Activated naive CD4-positive, alpha-beta T cell treated with Interleukin-2 at 50 U/mL for 16 hours (primary cell): ENCODE measurements at regions not wholly inside any gene's neighbourhood (a gene's known extent, or its start where the extent isn't known, plus 50 kb on each side); places are given as distances from the start of the nearest gene placed in this dataset.
"Not testable (repeated sequence)": the region's sequence is repeated elsewhere in the genome, so short reads cannot be mapped to it uniquely, and the experiment has no call there.

Experiments
- DNase-seq: peaks from one replicate; pipeline ENCODE4 v3.0.0-alpha.2; 2020

DNA sequence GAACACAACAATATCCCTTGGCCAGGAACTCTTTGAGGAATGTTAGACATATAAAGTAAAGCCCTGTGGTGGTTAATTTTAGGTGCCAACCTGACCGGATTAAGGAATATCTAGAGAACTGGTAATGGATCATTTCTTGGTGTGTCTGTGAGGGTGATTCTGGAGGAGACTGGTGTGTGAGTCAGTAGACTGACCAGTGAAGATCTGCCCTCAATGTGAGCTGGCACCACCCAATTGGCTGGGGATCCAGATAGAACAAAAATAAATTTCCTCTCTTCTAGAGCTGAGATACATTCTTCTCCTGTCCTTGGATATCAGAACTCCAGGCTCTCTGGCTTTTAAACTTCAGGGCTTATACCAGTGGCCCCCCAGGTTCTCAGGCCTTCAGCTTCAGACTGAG lies 56.2 kb upstream of the TNPO1 start:
- no peak for DNase-seq

GRCh38 chr5:72752909-72753308 lies 63.6 kb upstream of the TNPO1 start:
- DNase-seq: no peak

GRCh38 chr5:72749362-72749997 lies 67.0 kb upstream of the TNPO1 start:
- DNase-seq: no peak

- no peak for DNase-seq
Measured at GRCh38 chr5:72747826-72748225, 68.6 kb upstream of the TNPO1 start.

DNA sequence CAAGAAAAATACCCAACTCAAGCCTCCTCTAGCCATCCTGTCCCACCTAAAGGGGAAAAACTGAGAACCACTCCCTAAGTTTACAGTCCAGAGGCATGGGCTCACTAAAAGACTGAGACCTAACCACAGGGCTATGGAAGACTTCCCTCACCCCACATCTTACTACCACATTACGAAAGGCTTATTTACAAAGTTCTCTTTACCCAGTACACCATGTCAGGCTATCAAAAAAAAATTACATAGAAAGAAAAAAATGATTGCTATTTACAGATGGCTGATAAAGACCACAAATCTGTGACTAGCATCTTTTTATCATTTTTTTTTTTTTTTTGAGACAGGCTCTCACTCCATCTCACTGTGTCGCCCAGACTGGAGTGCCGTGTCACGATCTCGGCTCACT lies 69.7 kb upstream of the TNPO1 start:
- no peak for DNase-seq

GRCh38 chr5:72744136-72744535 lies 72.3 kb upstream of the TNPO1 start:
- DNase-seq: no peak

DNA sequence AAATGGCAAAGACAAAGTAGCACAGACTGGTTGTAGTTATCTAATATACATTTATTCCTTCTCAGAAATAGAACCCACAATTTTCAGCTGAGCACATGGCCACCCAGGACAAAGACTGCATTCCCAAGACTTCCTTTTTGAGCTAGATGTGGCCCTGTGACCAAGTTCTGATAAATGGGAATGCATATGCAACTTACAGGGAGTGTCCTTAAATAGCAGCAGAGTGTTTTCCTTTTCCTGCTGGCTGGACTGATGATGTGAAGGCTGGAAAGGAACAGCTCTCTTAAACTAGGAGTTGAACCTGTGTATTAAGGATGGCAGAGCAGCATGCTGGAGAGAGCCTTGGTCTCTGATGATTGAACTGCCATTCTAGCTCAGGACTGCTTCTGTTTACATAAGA lies 74.7 kb upstream of the TNPO1 start:
- DNase-seq: no peak

DNA sequence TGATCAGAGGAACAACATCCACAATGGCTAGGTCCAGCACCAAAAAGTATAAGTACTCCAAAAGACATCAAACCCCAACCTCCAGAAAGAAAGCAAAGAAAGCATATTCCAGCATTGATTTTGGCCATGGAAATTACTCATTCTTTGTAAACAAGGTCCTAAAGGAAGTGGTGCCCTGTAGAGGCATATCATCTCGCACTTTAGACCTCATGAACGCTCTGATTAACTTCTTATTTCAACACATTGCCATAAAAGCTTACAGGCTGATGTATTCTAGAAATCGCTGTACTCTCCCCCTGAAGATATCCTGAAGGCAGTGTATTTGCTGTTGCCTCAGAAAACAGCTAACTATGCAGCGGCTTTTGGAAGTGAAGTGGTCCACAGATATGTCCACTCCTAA lies 82.7 kb upstream of the TNPO1 start:
- DNase-seq: no peak

DNA sequence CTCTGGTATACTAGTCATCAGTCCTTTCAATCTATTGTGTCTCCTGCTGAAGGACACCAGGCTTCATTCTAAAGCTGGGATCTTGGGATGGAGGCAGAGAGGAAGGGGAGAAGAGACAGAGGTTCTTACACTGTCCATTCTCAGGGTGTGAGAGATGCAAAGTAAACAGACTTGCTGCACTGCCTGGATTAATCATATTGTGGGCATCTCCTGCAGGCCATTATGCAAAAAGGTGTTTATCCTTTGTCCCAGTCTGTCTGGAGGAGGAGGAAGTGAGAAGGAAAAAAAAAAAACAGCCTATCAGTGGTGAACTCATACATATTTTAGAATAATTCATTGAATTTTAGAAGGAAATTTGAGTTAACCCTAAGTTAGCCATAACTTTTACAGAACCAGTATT lies 92.9 kb upstream of the TNPO1 start:
- DNase-seq: no peak

- no peak for DNase-seq
Measured at GRCh38 chr5:72722792-72723452, 93.5 kb upstream of the TNPO1 start.

- DNase-seq: no peak
Measured at GRCh38 chr5:72721844-72722243, 94.6 kb upstream of the TNPO1 start.

DNA sequence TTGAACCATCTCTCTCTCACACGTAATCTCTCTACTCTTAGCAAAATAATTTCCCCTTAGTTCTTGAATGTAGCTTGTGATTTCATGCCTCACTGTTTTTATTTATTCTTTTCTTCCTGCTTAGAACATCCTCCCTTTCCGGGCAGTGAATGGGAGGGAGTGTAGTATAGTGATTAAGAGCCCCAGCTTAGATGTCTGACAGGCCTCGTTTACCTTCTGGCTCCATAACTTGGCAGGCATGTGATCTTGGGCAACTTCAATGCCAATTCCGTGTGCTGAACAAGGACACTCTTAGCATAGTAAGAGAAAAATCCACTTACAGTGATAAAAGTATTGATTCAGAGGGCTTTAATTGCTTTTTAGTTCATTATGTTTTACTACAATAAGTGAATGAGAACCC lies 96.3 kb upstream of the TNPO1 start:
- DNase-seq: no peak

DNA sequence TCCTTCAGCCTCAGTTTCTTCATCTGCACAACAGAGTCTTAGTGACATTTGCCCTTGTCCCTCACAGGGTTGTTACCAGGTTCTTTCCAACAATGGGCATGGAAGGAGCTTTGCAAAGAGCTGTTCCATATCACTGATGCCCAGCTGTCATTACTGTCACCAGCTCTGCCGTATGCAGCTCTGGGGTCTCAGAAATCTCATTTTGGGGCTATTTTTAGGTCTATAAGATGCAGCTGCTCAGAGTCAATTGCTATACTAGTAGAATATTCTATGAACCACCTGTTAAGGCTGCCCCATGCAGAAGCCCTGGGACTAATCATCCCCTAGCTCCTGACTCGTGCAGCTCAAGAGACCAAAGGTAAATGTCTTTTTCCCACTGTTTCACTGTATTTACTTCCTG lies 105.1 kb upstream of the TNPO1 start:
- no peak for DNase-seq

- no peak for DNase-seq
Measured at GRCh38 chr5:72709341-72709740, 107.1 kb upstream of the TNPO1 start.

DNA sequence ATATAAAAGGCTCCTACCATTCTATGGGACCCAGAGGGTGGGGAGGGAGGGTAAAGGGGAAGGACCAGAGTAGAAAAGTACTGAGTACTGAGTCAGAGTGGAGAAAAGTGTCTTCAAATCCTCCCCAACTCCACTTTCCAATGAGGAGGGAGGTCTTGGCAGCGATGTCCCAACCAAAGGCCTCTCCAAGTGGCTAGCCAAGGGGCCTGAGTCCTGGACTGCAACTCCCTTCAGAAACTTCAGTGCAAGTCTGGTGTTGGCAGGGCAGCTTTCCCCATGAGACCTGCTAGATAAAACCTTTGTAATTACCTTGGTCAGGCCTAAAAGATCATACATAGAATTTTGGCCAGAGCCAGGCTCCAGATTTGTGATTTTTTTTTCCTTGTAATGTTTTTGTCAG lies 111.3 kb upstream of the TNPO1 start:
- no peak for DNase-seq

GRCh38 chr5:72703876-72704275 lies 112.6 kb upstream of the TNPO1 start:
- no peak for DNase-seq

- DNase-seq: no peak
Measured at GRCh38 chr5:72702881-72703434, 113.5 kb upstream of the TNPO1 start.

GRCh38 chr5:72702105-72702504 lies 114.4 kb upstream of the TNPO1 start:
- DNase-seq: not testable (repeated sequence)

DNA sequence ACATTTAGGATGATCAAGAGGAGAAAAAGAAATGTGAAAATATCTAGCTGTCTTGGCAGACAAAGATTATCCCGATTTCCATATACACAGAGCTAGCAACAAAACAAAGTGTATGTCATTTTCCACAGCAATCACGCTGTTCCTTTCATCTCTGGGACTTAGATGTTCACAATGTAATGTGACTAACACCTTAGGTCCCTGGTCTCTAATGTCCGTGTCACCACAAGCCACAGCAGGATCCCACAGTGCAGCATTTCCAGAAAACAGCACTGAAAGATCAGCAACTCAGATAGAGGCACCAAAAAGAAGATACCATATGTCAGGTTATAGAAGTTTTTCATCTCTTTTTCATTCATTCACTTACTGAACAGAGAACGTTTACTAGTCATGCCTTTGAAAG lies 118.0 kb upstream of the TNPO1 start:
- no peak for DNase-seq

DNA sequence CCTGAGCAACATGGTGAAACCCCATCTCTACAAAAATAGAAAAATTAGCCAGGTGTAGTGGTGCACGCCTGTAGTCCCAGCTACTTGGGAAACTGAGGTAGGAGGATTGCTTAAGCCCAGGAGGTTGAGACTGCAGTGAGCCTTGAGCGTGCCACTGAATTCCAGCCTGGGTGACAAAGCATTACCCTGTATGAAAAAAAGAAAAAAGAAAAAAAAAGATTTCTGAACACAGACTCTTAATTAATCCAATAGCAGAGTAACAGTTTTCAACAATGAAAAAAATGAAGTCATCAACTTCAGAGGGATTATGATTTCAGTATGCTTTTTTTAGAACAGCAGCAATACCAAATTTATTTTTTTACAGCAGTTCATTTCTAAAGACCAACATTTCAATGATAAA lies 118.8 kb upstream of the TNPO1 start:
- DNase-seq: no peak

- no peak for DNase-seq
Measured at GRCh38 chr5:72695659-72696058, 120.8 kb upstream of the TNPO1 start.

DNA sequence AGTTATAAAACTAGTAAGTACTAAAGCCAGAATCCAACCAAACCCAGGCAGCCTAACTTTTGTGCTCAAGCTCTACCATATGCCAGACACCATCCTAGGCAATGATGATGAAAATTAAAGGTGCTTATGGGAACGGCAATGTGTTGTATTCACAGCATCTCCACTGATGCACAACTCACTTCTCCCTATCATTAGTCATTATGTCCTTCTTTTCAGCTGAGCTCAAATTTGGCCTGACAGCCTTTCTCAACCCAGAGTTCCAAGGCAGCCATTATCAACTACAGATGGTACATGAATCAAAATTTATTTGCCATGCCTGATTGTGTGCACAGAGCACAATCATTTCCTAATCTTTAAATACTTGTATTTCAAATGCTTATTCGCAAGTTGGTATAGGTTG lies 121.6 kb upstream of the TNPO1 start:
- no peak for DNase-seq

DNA sequence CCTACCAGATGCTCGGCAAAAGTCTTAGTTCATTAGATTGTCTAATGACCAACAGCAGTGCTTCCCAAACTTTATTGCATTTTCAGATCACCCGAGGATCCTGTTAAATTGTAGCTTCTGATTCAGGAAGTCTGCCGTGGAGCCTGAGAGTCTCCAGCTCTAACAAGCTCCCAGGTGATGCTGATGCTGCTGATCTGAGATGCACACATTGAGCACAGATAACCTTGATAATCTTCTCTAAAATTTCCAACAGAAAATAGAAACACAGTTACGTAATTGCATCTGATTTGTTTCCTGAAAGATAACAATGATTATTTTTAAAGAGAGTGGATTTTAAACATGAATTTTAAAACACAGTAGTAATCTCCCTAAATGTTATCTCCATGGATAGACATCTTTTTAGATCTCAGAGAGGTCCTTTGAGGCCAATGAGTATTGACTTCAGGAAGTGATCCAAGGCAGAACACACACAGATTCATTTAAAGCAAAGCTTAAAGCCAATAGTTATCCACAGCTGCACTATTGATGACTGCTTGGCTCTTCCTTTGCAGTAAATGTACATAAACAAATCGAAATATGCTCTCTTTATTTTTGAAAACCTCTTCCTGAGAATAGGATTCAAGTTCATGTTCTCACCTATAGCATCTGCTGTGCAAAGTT lies 122.8 kb upstream of the TNPO1 start:
- no peak for DNase-seq
